ENCODE measurements at regions not wholly inside any gene's neighbourhood (a gene's known extent, or its start where the extent isn't known, plus 50 kb on each side); places are given as distances from the start of the nearest gene placed in this dataset.

- no peak overlapping the region for H3K4me3 ChIP-seq
- H3K27me3 ChIP-seq, result no peaks in the 10 kb centered on the region
- TF ChIP-seq POLR2A (IDR thresholded peaks at IDR 0.05) (no peak), CTCF (IDR thresholded peaks at IDR 0.05) (no peak)
- no peaks in the 10 kb centered on the region for H3K36me3 ChIP-seq
- no peaks in the 10 kb centered on the region for H3K9me3 ChIP-seq
- H3K27ac ChIP-seq, result no peak overlapping the region
- intact Hi-C loops (cut with DNase I; ENCODE audit: low total_unique reads), result no loop called here
- H3K4me1 ChIP-seq, result no peaks in the 10 kb centered on the region
- DNase-seq, result no peak
These were observed 888.7 kb downstream of the RAB28 start for GRCh38 chr4:12595489-12595888.

GRCh38 chr4:12588582-12588981 is 895.6 kb downstream of the RAB28 start:
- no peaks in the 10 kb centered on the region for H3K9me3 ChIP-seq
- TF ChIP-seq CTCF (IDR thresholded peaks at IDR 0.05), result no peak
- no peak for TF ChIP-seq POLR2A (IDR thresholded peaks at IDR 0.05)
- intact Hi-C loops (cut with DNase I; ENCODE audit: low total_unique reads), result no loop called here
- no peaks in the 10 kb centered on the region for H3K4me1 ChIP-seq
- no peak overlapping the region for H3K27ac ChIP-seq
- H3K27me3 ChIP-seq, result no peaks in the 10 kb centered on the region
- DNase-seq, result no peak
- H3K4me3 ChIP-seq, result no peak overlapping the region
- no peaks in the 10 kb centered on the region for H3K36me3 ChIP-seq

GRCh38 chr4:12586242-12587006 is 897.7 kb downstream of the RAB28 start:
- intact Hi-C loops (cut with DNase I; ENCODE audit: low total_unique reads), result no loop called here
- no peak overlapping the region for H3K4me3 ChIP-seq
- no peak overlapping the region for H3K27ac ChIP-seq
- no peaks in the 10 kb centered on the region for H3K4me1 ChIP-seq
- no peaks in the 10 kb centered on the region for H3K36me3 ChIP-seq
- DNase-seq, result no peak
- H3K27me3 ChIP-seq, result no peaks in the 10 kb centered on the region
- H3K9me3 ChIP-seq, result no peaks in the 10 kb centered on the region
- TF ChIP-seq POLR2A (IDR thresholded peaks at IDR 0.05) (no peak), CTCF (IDR thresholded peaks at IDR 0.05) (no peak)

- intact Hi-C loops (cut with DNase I; ENCODE audit: low total_unique reads), result no loop called here
- no peak for DNase-seq
- no peak overlapping the region for H3K27ac ChIP-seq
- H3K9me3 ChIP-seq, result no peaks in the 10 kb centered on the region
- no peaks in the 10 kb centered on the region for H3K4me1 ChIP-seq
- no peak for TF ChIP-seq POLR2A (IDR thresholded peaks at IDR 0.05)
- no peak for TF ChIP-seq CTCF (IDR thresholded peaks at IDR 0.05)
- no peak overlapping the region for H3K4me3 ChIP-seq
- no peaks in the 10 kb centered on the region for H3K36me3 ChIP-seq
- no peaks in the 10 kb centered on the region for H3K27me3 ChIP-seq
These were observed 899.8 kb downstream of the RAB28 start for GRCh38 chr4:12584116-12584875.

GRCh38 chr4:12583275-12583674 is 900.9 kb downstream of the RAB28 start:
- no peak overlapping the region for H3K4me3 ChIP-seq
- H3K9me3 ChIP-seq, result no peaks in the 10 kb centered on the region
- H3K27me3 ChIP-seq, result no peaks in the 10 kb centered on the region
- no peak for DNase-seq
- intact Hi-C loops (cut with DNase I; ENCODE audit: low total_unique reads), result no loop called here
- H3K27ac ChIP-seq, result no peak overlapping the region
- TF ChIP-seq CTCF (IDR thresholded peaks at IDR 0.05), result no peak
- no peak for TF ChIP-seq POLR2A (IDR thresholded peaks at IDR 0.05)
- H3K4me1 ChIP-seq, result no peaks in the 10 kb centered on the region
- H3K36me3 ChIP-seq, result no peaks in the 10 kb centered on the region
